Esophagus muscularis mucosa (tissue), 4 donors: ENCODE measurements at regions not wholly inside any gene's neighbourhood (a gene's known extent, or its start where the extent isn't known, plus 50 kb on each side); places are given as distances from the start of the nearest gene placed in this dataset.

ENCODE experiments used
- CTCF ChIP-seq, 3 experiments: fragments of 200-600 bp in 2 of 3; fragments of 450-650 bp in 1 of 3; sonication (generic) in 2 of 3; IDR thresholded peaks; one replicate each; pipeline ENCODE4 v1.5.1; 2017 to 2019; ENCODE audit warnings: antibody characterized with exemption in 3 of 3, mild to moderate bottlenecking in 2 of 3, moderate library complexity in 1 of 3
- EP300 ChIP-seq: sonication (generic); formaldehyde crosslinking; IDR thresholded peaks from one replicate; pipeline ENCODE4 v1.6.1; 2017; ENCODE audit warnings: antibody characterized with exemption
- POLR2A ChIP-seq: fragments of 450-650 bp; IDR thresholded peaks from one replicate; pipeline ENCODE4 v1.6.1; 2017; ENCODE audit warnings: antibody characterized with exemption, moderate library complexity, mild to moderate bottlenecking, low read depth
- POLR2AphosphoS5 ChIP-seq, 2 donors: sonication (generic); formaldehyde crosslinking; IDR thresholded peaks; one replicate each; pipeline ENCODE4 v1.6.1; 2017; ENCODE audit warnings: antibody characterized with exemption in 2 of 2

DNA sequence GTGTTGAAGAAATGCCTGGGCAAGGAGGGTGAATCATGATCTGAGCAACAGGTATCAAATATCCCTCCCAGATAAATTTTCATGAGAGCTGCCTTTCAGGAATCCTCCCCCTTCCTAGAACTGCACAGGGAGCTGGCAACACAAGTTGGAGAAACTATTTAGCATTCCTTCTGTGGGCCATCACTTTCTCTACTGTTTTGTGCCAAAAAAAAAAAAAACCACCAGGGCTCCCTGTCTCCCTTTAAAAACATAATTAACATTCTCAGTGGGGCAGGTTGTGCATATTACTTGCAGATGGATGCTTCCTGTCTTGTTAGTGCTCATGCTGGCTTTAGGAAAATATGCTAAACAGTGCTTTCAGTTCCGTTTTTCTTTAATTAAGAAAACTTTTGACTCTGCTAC, 234.9 kb upstream of the LMCD1 start:
- no peak for TF ChIP-seq POLR2A
- no peak for TF ChIP-seq CTCF (IDR thresholded peaks at IDR 0.05)
- TF ChIP-seq POLR2AphosphoS5 (IDR thresholded peaks at IDR 0.05) = no peak
- TF ChIP-seq EP300 = no peak
